ENCODE measurements at regions not wholly inside any gene's neighbourhood (a gene's known extent, or its start where the extent isn't known, plus 50 kb on each side); places are given as distances from the start of the nearest gene placed in this dataset.
"Not testable (repeated sequence)": the region's sequence is repeated elsewhere in the genome, so short reads cannot be mapped to it uniquely, and the experiment has no call there.

GRCh38 chr7:142461437-142461836 lies 203.6 kb upstream of the PRSS58 start:
- no peak for DNase-seq

GRCh38 chr7:142460402-142461117 lies 202.7 kb upstream of the PRSS58 start:
- DNase-seq, result no peak

- peak; percentile 32 to 55 for DNase-seq
These were observed 201.7 kb upstream of the PRSS58 start for GRCh38 chr7:142459551-142459963.

GRCh38 chr7:142457146-142457703 lies 199.4 kb upstream of the PRSS58 start:
- DNase-seq, result no peak

- no peak for DNase-seq
These were observed 197.5 kb upstream of the PRSS58 start for GRCh38 chr7:142455392-142455791.

GRCh38 chr7:142454862-142455261 lies 197.0 kb upstream of the PRSS58 start:
- peak; percentile 61 to 62 for DNase-seq

GRCh38 chr7:142452791-142453190 lies 194.9 kb upstream of the PRSS58 start:
- no peak for DNase-seq

- no peak for DNase-seq
These were observed 194.0 kb upstream of the PRSS58 start for GRCh38 chr7:142451817-142452216.

GRCh38 chr7:142451296-142451695 lies 193.4 kb upstream of the PRSS58 start:
- DNase-seq, result no peak

- DNase-seq, result no peak
These were observed 192.8 kb upstream of the PRSS58 start for GRCh38 chr7:142450695-142451094.

GRCh38 chr7:142450206-142450605 lies 192.3 kb upstream of the PRSS58 start:
- DNase-seq, result no peak

GRCh38 chr7:142448857-142449256 lies 191.0 kb upstream of the PRSS58 start:
- not testable (repeated sequence) for DNase-seq

GRCh38 chr7:142447762-142448161 lies 189.9 kb upstream of the PRSS58 start:
- no peak for DNase-seq

- DNase-seq, result peak; percentile 35 to 55
These were observed 187.3 kb upstream of the PRSS58 start for GRCh38 chr7:142445019-142445686.

GRCh38 chr7:142443216-142444010 lies 185.6 kb upstream of the PRSS58 start:
- DNase-seq, result no peak

- no peak for DNase-seq
These were observed 184.5 kb upstream of the PRSS58 start for GRCh38 chr7:142442396-142442795.

- peak in 1 of 2 donors; percentile 29 for DNase-seq
These were observed 183.1 kb upstream of the PRSS58 start for GRCh38 chr7:142440906-142441411.

GRCh38 chr7:142440219-142440905 lies 182.5 kb upstream of the PRSS58 start:
- no peak for DNase-seq

- no peak for DNase-seq
These were observed 181.9 kb upstream of the PRSS58 start for GRCh38 chr7:142439739-142440138.

GRCh38 chr7:142438923-142439515 lies 181.2 kb upstream of the PRSS58 start:
- no peak for DNase-seq

GRCh38 chr7:142438235-142438922 lies 180.5 kb upstream of the PRSS58 start:
- peak; percentile 31 to 36 for DNase-seq

Measured in CD4-positive, alpha-beta T cell treated with Interleukin-4 for 1 hour (primary cell).